Liver (tissue), 8 donors: ENCODE measurements at regions not wholly inside any gene's neighbourhood (a gene's known extent, or its start where the extent isn't known, plus 50 kb on each side); places are given as distances from the start of the nearest gene placed in this dataset.

Source experiments
- DNase-seq: peaks from one replicate; pipeline ENCODE4 v3.0.0-alpha.2; 2017; ENCODE audit warnings: low spot score
- H3K27ac ChIP-seq, 2 donors: one replicate each; pipeline ENCODE4 v1.7.0; 2013; ENCODE audit warnings: inconsistent platforms in 2 of 2, low read length in 2 of 2, control low read depth in 1 of 2, low read depth in 1 of 2, mild to moderate bottlenecking in 1 of 2
- H3K27me3 ChIP-seq, 4 donors: one replicate each; pipeline versions ENCODE4 v1.6.1 to v1.7.0; 2013; ENCODE audit warnings: low read length in 3 of 4, inconsistent platforms in 1 of 4, mild to moderate bottlenecking in 1 of 4, moderate library complexity in 1 of 4; ENCODE audit not compliant: control insufficient read depth in 4 of 4, insufficient read depth in 4 of 4
- H3K36me3 ChIP-seq, 4 donors: one replicate each; pipeline versions ENCODE4 v1.6.1 to v1.7.0; 2013; ENCODE audit warnings: low read length in 3 of 4, mild to moderate bottlenecking in 3 of 4, low read depth in 1 of 4, moderate library complexity in 1 of 4; ENCODE audit not compliant: control insufficient read depth in 4 of 4, insufficient read depth in 3 of 4
- H3K4me1 ChIP-seq, 4 donors: one replicate each; pipeline versions ENCODE4 v1.6.1 to v1.7.0; 2013; ENCODE audit warnings: low read length in 3 of 4, mild to moderate bottlenecking in 3 of 4, moderate library complexity in 1 of 4; ENCODE audit not compliant: control insufficient read depth in 4 of 4, insufficient read depth in 4 of 4
- H3K4me3 ChIP-seq, 3 donors: one replicate each; pipeline versions ENCODE4 v1.6.1 to v1.7.0; 2013; ENCODE audit warnings: low read length in 3 of 3, control low read depth in 1 of 3, low read depth in 1 of 3, mild to moderate bottlenecking in 1 of 3
- H3K9ac ChIP-seq, 2 donors: one replicate each; pipeline ENCODE4 v1.7.0; 2013; ENCODE audit warnings: low read length in 2 of 2, mild to moderate bottlenecking in 2 of 2, moderate library complexity in 2 of 2, control low read depth in 1 of 2, low read depth in 1 of 2
- H3K9me3 ChIP-seq, 4 donors: one replicate each; pipeline versions ENCODE4 v1.6.1 to v1.7.0; 2013; ENCODE audit warnings: low read length in 3 of 4; ENCODE audit not compliant: control insufficient read depth in 4 of 4
- EGR1 ChIP-seq, 2 donors: IDR thresholded peaks; 2 replicates each; pipeline ENCODE4 v1.6.1; 2016 to 2018; ENCODE audit warnings: antibody characterized with exemption in 2 of 2, low read depth in 2 of 2
- FOXA1 ChIP-seq: IDR thresholded peaks from 2 replicates; pipeline ENCODE4 v1.6.1; 2016; ENCODE audit warnings: antibody characterized with exemption
- FOXA2 ChIP-seq: IDR thresholded peaks from 2 replicates; pipeline ENCODE4 v1.6.1; 2016; ENCODE audit warnings: antibody characterized with exemption
- GABPA ChIP-seq, 2 donors: IDR thresholded peaks in 1 of 2; conservative IDR thresholded peaks in 1 of 2; 2 replicates each; pipeline ENCODE4 v1.6.1; 2016; ENCODE audit warnings: antibody characterized with exemption in 2 of 2, mild to moderate bottlenecking in 1 of 2, moderate library complexity in 1 of 2
- HNF4A ChIP-seq, 2 donors: conservative IDR thresholded peaks; 2 replicates each; pipeline ENCODE4 v1.6.1; 2016; ENCODE audit warnings: antibody characterized with exemption in 2 of 2, mild to moderate bottlenecking in 2 of 2
- HNF4G ChIP-seq: IDR thresholded peaks from 2 replicates; pipeline ENCODE4 v1.6.1; 2016; ENCODE audit warnings: antibody characterized with exemption
- JUND ChIP-seq, 2 donors: IDR thresholded peaks; 2 replicates each; pipeline ENCODE4 v1.6.1; 2016; ENCODE audit warnings: antibody characterized with exemption in 2 of 2
- NR2F2 ChIP-seq: IDR thresholded peaks from 2 replicates; pipeline ENCODE4 v1.6.1; 2016; ENCODE audit warnings: antibody characterized with exemption
- RAD21 ChIP-seq, 2 donors: IDR thresholded peaks; 2 replicates each; pipeline ENCODE4 v1.6.1; 2016; ENCODE audit warnings: antibody characterized with exemption in 2 of 2, mild to moderate bottlenecking in 2 of 2
- RXRA ChIP-seq, 2 donors: IDR thresholded peaks; 2 replicates each; pipeline ENCODE4 v1.6.1; 2017 to 2018; ENCODE audit warnings: antibody characterized with exemption in 2 of 2, mild to moderate bottlenecking in 1 of 2
- SP1 ChIP-seq: IDR thresholded peaks from 2 replicates; pipeline ENCODE4 v1.6.1; 2018; ENCODE audit warnings: antibody characterized with exemption, mild to moderate bottlenecking
- TAF1 ChIP-seq: conservative IDR thresholded peaks from 2 replicates; pipeline ENCODE4 v1.6.1; 2016; ENCODE audit warnings: antibody characterized with exemption, mild to moderate bottlenecking
- YY1 ChIP-seq: IDR thresholded peaks from 2 replicates; pipeline ENCODE4 v1.6.1; 2016; ENCODE audit warnings: antibody characterized with exemption, mild to moderate bottlenecking
- WGBS: extraction: QIAGEN DNeasy Blood & Tissue Kit; methylation state at CpG from one replicate; pipeline ENCODE4 v1.1.7; 2013; 5-methylcytosine and 5-hydroxymethylcytosine counted together
- TF ChIP-seq, protein P1 (sequence below): IDR thresholded peaks from 2 replicates; pipeline ENCODE4 v1.6.1; 2016; ENCODE audit warnings: antibody characterized with exemption
- TF ChIP-seq, protein P2 (sequence below): fragments of 150-350 bp; IDR thresholded peaks from 2 replicates; pipeline ENCODE4 v1.5.1; 2017; ENCODE audit warnings: improper control_type of control experiment, low read depth, low read length; ENCODE audit not compliant: missing input control
- TF ChIP-seq, protein P3 (sequence below): IDR thresholded peaks from 2 replicates; pipeline ENCODE4 v1.6.1; 2016; ENCODE audit warnings: antibody characterized with exemption, mild to moderate bottlenecking
- TF ChIP-seq, protein P4 (sequence below): IDR thresholded peaks from 2 replicates; pipeline ENCODE4 v1.6.1; 2016; ENCODE audit warnings: antibody characterized with exemption
- TF ChIP-seq, protein P5 (sequence below): IDR thresholded peaks from 2 replicates; pipeline ENCODE4 v1.6.1; 2016; ENCODE audit warnings: antibody characterized with exemption
- donor health status: healthy.
- donor health status: healthy.
- donor health status: healthy.
- donor health status: healthy.
- donor health status: healthy.

DNA sequence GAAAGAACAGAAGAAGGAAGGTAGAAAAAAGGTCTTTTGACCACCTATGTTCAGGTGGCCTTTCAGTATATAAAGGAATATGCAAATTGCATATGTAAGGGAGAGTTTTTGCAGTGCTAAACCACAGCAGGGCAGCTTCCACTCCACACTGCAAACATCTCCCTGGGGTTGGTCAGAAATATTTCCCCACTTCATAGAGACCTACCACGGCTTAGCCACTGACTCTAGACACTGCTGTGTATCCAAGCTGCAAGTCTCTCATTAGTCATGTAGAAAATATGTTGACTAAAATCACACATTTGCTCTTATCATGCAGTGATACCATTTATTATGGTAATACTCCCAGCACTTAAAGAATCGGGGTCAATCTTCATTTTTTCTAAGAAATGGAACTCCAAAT is 214.9 kb upstream of the NR2F2 start:
- no peaks in the 10 kb centered on the region for H3K9me3 ChIP-seq
- H3K4me1 ChIP-seq: no peaks in the 10 kb centered on the region
- WGBS: 70% methylated on average over 2 of the region's 2 CpGs
- H3K36me3 ChIP-seq: no peaks in the 10 kb centered on the region
- no peak for DNase-seq
- no peak overlapping the region for H3K9ac ChIP-seq
- H3K27me3 ChIP-seq: no peaks in the 10 kb centered on the region
- no peak overlapping the region for H3K4me3 ChIP-seq
- TF ChIP-seq TAF1 (no peak), HNF4A (conservative IDR thresholded peaks at IDR 0.05) (no peak), EGR1 (IDR thresholded peaks at IDR 0.05; ENCODE audit: low read depth in 2 of 2) (no peak), RAD21 (IDR thresholded peaks at IDR 0.05) (no peak), GABPA (IDR thresholded peaks at IDR 0.05 in 1 of 2, conservative IDR thresholded peaks at IDR 0.05 in 1 of 2) (no peak), HNF4G (no peak), YY1 (no peak), NR2F2 (no peak), SP1 (no peak), RXRA (IDR thresholded peaks at IDR 0.05) (no peak), JUND (IDR thresholded peaks at IDR 0.05) (no peak), FOXA1 (no peak)
- TF ChIP-seq, protein P1, sequence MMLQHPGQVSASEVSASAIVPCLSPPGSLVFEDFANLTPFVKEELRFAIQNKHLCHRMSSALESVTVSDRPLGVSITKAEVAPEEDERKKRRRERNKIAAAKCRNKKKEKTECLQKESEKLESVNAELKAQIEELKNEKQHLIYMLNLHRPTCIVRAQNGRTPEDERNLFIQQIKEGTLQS: no peak
- TF ChIP-seq, protein P2, sequence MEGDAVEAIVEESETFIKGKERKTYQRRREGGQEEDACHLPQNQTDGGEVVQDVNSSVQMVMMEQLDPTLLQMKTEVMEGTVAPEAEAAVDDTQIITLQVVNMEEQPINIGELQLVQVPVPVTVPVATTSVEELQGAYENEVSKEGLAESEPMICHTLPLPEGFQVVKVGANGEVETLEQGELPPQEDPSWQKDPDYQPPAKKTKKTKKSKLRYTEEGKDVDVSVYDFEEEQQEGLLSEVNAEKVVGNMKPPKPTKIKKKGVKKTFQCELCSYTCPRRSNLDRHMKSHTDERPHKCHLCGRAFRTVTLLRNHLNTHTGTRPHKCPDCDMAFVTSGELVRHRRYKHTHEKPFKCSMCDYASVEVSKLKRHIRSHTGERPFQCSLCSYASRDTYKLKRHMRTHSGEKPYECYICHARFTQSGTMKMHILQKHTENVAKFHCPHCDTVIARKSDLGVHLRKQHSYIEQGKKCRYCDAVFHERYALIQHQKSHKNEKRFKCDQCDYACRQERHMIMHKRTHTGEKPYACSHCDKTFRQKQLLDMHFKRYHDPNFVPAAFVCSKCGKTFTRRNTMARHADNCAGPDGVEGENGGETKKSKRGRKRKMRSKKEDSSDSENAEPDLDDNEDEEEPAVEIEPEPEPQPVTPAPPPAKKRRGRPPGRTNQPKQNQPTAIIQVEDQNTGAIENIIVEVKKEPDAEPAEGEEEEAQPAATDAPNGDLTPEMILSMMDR: no peak
- TF ChIP-seq, protein P3, sequence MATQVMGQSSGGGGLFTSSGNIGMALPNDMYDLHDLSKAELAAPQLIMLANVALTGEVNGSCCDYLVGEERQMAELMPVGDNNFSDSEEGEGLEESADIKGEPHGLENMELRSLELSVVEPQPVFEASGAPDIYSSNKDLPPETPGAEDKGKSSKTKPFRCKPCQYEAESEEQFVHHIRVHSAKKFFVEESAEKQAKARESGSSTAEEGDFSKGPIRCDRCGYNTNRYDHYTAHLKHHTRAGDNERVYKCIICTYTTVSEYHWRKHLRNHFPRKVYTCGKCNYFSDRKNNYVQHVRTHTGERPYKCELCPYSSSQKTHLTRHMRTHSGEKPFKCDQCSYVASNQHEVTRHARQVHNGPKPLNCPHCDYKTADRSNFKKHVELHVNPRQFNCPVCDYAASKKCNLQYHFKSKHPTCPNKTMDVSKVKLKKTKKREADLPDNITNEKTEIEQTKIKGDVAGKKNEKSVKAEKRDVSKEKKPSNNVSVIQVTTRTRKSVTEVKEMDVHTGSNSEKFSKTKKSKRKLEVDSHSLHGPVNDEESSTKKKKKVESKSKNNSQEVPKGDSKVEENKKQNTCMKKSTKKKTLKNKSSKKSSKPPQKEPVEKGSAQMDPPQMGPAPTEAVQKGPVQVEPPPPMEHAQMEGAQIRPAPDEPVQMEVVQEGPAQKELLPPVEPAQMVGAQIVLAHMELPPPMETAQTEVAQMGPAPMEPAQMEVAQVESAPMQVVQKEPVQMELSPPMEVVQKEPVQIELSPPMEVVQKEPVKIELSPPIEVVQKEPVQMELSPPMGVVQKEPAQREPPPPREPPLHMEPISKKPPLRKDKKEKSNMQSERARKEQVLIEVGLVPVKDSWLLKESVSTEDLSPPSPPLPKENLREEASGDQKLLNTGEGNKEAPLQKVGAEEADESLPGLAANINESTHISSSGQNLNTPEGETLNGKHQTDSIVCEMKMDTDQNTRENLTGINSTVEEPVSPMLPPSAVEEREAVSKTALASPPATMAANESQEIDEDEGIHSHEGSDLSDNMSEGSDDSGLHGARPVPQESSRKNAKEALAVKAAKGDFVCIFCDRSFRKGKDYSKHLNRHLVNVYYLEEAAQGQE: no peak
- TF ChIP-seq, protein P4, sequence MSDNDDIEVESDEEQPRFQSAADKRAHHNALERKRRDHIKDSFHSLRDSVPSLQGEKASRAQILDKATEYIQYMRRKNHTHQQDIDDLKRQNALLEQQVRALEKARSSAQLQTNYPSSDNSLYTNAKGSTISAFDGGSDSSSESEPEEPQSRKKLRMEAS: no peak
- TF ChIP-seq, protein P5, sequence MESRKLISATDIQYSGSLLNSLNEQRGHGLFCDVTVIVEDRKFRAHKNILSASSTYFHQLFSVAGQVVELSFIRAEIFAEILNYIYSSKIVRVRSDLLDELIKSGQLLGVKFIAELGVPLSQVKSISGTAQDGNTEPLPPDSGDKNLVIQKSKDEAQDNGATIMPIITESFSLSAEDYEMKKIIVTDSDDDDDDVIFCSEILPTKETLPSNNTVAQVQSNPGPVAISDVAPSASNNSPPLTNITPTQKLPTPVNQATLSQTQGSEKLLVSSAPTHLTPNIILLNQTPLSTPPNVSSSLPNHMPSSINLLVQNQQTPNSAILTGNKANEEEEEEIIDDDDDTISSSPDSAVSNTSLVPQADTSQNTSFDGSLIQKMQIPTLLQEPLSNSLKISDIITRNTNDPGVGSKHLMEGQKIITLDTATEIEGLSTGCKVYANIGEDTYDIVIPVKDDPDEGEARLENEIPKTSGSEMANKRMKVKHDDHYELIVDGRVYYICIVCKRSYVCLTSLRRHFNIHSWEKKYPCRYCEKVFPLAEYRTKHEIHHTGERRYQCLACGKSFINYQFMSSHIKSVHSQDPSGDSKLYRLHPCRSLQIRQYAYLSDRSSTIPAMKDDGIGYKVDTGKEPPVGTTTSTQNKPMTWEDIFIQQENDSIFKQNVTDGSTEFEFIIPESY: no peak
- no peak overlapping the region for H3K27ac ChIP-seq

DNA sequence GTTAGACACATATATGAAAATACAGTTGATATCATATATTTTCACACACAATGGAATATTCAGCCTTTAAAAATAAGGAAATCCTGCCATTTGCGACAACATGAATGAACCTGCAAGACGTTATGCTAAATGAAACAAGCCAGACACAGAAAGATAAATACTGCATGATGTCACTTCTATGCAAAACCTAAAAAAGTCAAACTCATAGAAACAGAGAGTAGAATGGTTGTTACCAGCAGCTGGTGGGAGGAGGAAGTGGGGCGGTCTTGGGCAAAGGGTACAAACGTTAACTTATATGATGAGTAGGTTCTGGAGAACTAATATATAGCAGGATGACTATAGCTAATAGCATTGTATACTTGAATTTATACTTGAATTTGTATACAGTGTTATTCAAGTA is 213.2 kb upstream of the NR2F2 start:
- 78% methylated on average over 4 of the region's 4 CpGs for WGBS

More for the DNA sequence above, 213.2 kb upstream of the NR2F2 start:
- no peaks in the 10 kb centered on the region for H3K9me3 ChIP-seq
- no peak for DNase-seq
- no peaks in the 10 kb centered on the region for H3K36me3 ChIP-seq
- H3K4me3 ChIP-seq: no peak overlapping the region
- no peak overlapping the region for H3K27ac ChIP-seq
- H3K4me1 ChIP-seq: no peaks in the 10 kb centered on the region
- no peak for TF ChIP-seq YY1
- no peak for TF ChIP-seq FOXA1
- no peak for TF ChIP-seq GABPA (IDR thresholded peaks at IDR 0.05 in 1 of 2, conservative IDR thresholded peaks at IDR 0.05 in 1 of 2)
- TF ChIP-seq, protein P5: no peak
- no peak for TF ChIP-seq HNF4G
- no peak for TF ChIP-seq RAD21 (IDR thresholded peaks at IDR 0.05)
- TF ChIP-seq JUND (IDR thresholded peaks at IDR 0.05): no peak
- no peak for TF ChIP-seq FOXA2
- no peak for TF ChIP-seq SP1
- no peak for TF ChIP-seq TAF1
- TF ChIP-seq, protein P1: no peak
- no peak for TF ChIP-seq RXRA (IDR thresholded peaks at IDR 0.05)
- TF ChIP-seq, protein P2: no peak
- no peaks in the 10 kb centered on the region for H3K27me3 ChIP-seq
- H3K9ac ChIP-seq: no peak overlapping the region
